Prostate gland (tissue), 2 donors: ENCODE measurements at regions not wholly inside any gene's neighbourhood (a gene's known extent, or its start where the extent isn't known, plus 50 kb on each side); places are given as distances from the start of the nearest gene placed in this dataset.

ENCODE experiments used
- CTCF ChIP-seq, 4 experiments: fragments of 200-600 bp in 2 of 4; fragments of 450-650 bp in 2 of 4; sonication (generic) in 2 of 4; IDR thresholded peaks; 1 replicate in 3 of 4; 2 replicates in 1 of 4; pipeline ENCODE4 v1.5.1; 2016 to 2019; ENCODE audit warnings: antibody characterized with exemption in 4 of 4, mild to moderate bottlenecking in 2 of 4, moderate library complexity in 2 of 4
- POLR2AphosphoS5 ChIP-seq: sonication (generic); formaldehyde crosslinking; IDR thresholded peaks from one replicate; pipeline ENCODE4 v1.6.1; 2017; ENCODE audit warnings: antibody characterized with exemption

GRCh38 chr4:57220172-57220571, 110.0 kb upstream of the IGFBP7 start:
- TF ChIP-seq CTCF (IDR thresholded peaks at IDR 0.05) (no peak), POLR2AphosphoS5 (no peak)
